ENCODE measurements at regions not wholly inside any gene's neighbourhood (a gene's known extent, or its start where the extent isn't known, plus 50 kb on each side); places are given as distances from the start of the nearest gene placed in this dataset.

GRCh38 chr2:43092520-43093179, 133.8 kb downstream of the ZFP36L2 start:
- TF ChIP-seq POLR2A (IDR thresholded peaks at IDR 0.05; ENCODE audit: low read depth, low read length) = no peak
- no peak for TF ChIP-seq POU2F2 (IDR thresholded peaks at IDR 0.05; ENCODE audit: low read depth, low read length)
- TF ChIP-seq POLR2AphosphoS5 (IDR thresholded peaks at IDR 0.05; ENCODE audit: low read depth, low read length) = no peak
- no peak for TF ChIP-seq TAF1 (IDR thresholded peaks at IDR 0.05; ENCODE audit: low read depth, low read length)
- no peak for TF ChIP-seq SPI1 (IDR thresholded peaks at IDR 0.05; ENCODE audit: low read depth, low read length)
- TF ChIP-seq PAX5 (IDR thresholded peaks at IDR 0.05; ENCODE audit: insufficient read depth, low read length, severe bottlenecking) = no peak
